ENCODE measurements at regions not wholly inside any gene's neighbourhood (a gene's known extent, or its start where the extent isn't known, plus 50 kb on each side); places are given as distances from the start of the nearest gene placed in this dataset.

DNA sequence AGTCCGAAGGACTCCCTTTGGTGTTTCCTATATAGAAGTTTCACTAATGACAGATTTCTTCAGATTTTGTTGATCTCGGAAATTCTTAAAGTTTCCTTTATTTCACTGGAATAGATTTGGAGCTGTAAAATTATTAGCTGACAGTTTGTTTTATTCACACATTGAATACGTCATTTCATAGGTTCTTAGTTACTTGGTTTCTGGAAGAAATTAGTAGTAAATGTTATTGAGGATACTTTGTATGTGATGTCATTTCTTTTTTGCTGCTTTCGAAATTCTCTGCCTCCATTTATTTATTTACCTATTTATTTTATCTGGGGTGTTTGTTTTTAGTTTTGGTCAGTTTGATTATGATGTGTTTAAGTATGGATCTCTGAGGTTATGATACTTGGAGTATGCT lies 1205.9 kb upstream of the GYPC start:
- TF ChIP-seq POLR2A (IDR thresholded peaks at IDR 0.05) = no peak
- TF ChIP-seq, protein P1, sequence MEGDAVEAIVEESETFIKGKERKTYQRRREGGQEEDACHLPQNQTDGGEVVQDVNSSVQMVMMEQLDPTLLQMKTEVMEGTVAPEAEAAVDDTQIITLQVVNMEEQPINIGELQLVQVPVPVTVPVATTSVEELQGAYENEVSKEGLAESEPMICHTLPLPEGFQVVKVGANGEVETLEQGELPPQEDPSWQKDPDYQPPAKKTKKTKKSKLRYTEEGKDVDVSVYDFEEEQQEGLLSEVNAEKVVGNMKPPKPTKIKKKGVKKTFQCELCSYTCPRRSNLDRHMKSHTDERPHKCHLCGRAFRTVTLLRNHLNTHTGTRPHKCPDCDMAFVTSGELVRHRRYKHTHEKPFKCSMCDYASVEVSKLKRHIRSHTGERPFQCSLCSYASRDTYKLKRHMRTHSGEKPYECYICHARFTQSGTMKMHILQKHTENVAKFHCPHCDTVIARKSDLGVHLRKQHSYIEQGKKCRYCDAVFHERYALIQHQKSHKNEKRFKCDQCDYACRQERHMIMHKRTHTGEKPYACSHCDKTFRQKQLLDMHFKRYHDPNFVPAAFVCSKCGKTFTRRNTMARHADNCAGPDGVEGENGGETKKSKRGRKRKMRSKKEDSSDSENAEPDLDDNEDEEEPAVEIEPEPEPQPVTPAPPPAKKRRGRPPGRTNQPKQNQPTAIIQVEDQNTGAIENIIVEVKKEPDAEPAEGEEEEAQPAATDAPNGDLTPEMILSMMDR (IDR thresholded peaks at IDR 0.05 in 8 of 11, conservative IDR thresholded peaks at IDR 0.05 in 3 of 11) = no peak

All from spleen (tissue), 7 donors.